GM19438 (cell line): ENCODE measurements at regions not wholly inside any gene's neighbourhood (a gene's known extent, or its start where the extent isn't known, plus 50 kb on each side); places are given as distances from the start of the nearest gene placed in this dataset.

Source experiments
- ATAC-seq: cut with Tn5 transposase; IDR thresholded peaks from one replicate; pipeline ENCODE4 v1.9.1; 2021; ENCODE audit warnings: low read depth; ENCODE audit not compliant: unreplicated experiment

GRCh38 chr13:103805771-103806170, 739.6 kb upstream of the SLC10A2 start:
- no peak for ATAC-seq

GRCh38 chr13:103803349-103803748, 737.1 kb upstream of the SLC10A2 start:
- no peak for ATAC-seq

- no peak for ATAC-seq
These were observed 732.8 kb upstream of the SLC10A2 start for GRCh38 chr13:103799028-103799427.

- no peak for ATAC-seq
These were observed 729.8 kb upstream of the SLC10A2 start for GRCh38 chr13:103795892-103796478.

- ATAC-seq, result no peak
These were observed 728.3 kb upstream of the SLC10A2 start for GRCh38 chr13:103794526-103794925.

- ATAC-seq, result no peak
These were observed 721.9 kb upstream of the SLC10A2 start for GRCh38 chr13:103788061-103788652.

- ATAC-seq, result no peak
These were observed 706.4 kb upstream of the SLC10A2 start for GRCh38 chr13:103772576-103772975.

GRCh38 chr13:103762523-103762922, 696.3 kb upstream of the SLC10A2 start:
- ATAC-seq, result no peak

GRCh38 chr13:103759361-103759760, 693.1 kb upstream of the SLC10A2 start:
- no peak for ATAC-seq

- no peak for ATAC-seq
These were observed 692.0 kb upstream of the SLC10A2 start for GRCh38 chr13:103758222-103758621.

- ATAC-seq, result no peak
These were observed 691.1 kb upstream of the SLC10A2 start for GRCh38 chr13:103757361-103757760.

GRCh38 chr13:103754783-103755182, 688.6 kb upstream of the SLC10A2 start:
- no peak for ATAC-seq

GRCh38 chr13:103734837-103735236, 668.6 kb upstream of the SLC10A2 start:
- no peak for ATAC-seq

GRCh38 chr13:103731959-103732358, 665.7 kb upstream of the SLC10A2 start:
- ATAC-seq, result no peak

- ATAC-seq, result no peak
These were observed 664.2 kb upstream of the SLC10A2 start for GRCh38 chr13:103730407-103730806.

GRCh38 chr13:103726808-103727207, 660.6 kb upstream of the SLC10A2 start:
- no peak for ATAC-seq

GRCh38 chr13:103716718-103717117, 650.5 kb upstream of the SLC10A2 start:
- no peak for ATAC-seq

- ATAC-seq, result no peak
These were observed 649.1 kb upstream of the SLC10A2 start for GRCh38 chr13:103715335-103715734.

- ATAC-seq, result no peak
These were observed 637.0 kb upstream of the SLC10A2 start for GRCh38 chr13:103703246-103703645.

GRCh38 chr13:103698000-103698399, 631.8 kb upstream of the SLC10A2 start:
- ATAC-seq, result no peak

GRCh38 chr13:103695320-103695719, 629.1 kb upstream of the SLC10A2 start:
- no peak for ATAC-seq

GRCh38 chr13:103694471-103694870, 628.3 kb upstream of the SLC10A2 start:
- no peak for ATAC-seq

GRCh38 chr13:103694033-103694432, 627.8 kb upstream of the SLC10A2 start:
- ATAC-seq, result no peak
